Stimulated activated CD4-positive, alpha-beta T cell treated with anti-CD3 and anti-CD28 coated beads, Interleukin-4, amount 100 ng/mL, for 1 hour (primary cell): ENCODE measurements at regions not wholly inside any gene's neighbourhood (a gene's known extent, or its start where the extent isn't known, plus 50 kb on each side); places are given as distances from the start of the nearest gene placed in this dataset.
"Not testable (repeated sequence)": the region's sequence is repeated elsewhere in the genome, so short reads cannot be mapped to it uniquely, and the experiment has no call there.

ENCODE experiments used
- DNase-seq: peaks from one replicate; pipeline ENCODE4 v3.0.0-alpha.2; 2020

- DNase-seq = no peak
Observed at GRCh38 chr5:167921796-167922195, 369.6 kb upstream of the WWC1 start.

GRCh38 chr5:167923396-167923795 lies 368.0 kb upstream of the WWC1 start:
- no peak for DNase-seq

- no peak for DNase-seq
Observed at GRCh38 chr5:167929841-167930240, 361.6 kb upstream of the WWC1 start.

- DNase-seq = no peak
Observed at GRCh38 chr5:167934551-167934971, 356.9 kb upstream of the WWC1 start.

- DNase-seq = no peak
Observed at GRCh38 chr5:167936022-167936421, 355.4 kb upstream of the WWC1 start.

- DNase-seq = no peak
Observed at GRCh38 chr5:167936944-167937634, 354.4 kb upstream of the WWC1 start.

GRCh38 chr5:167937635-167937998 lies 353.8 kb upstream of the WWC1 start:
- no peak for DNase-seq

- no peak for DNase-seq
Observed at GRCh38 chr5:167939686-167940085, 351.8 kb upstream of the WWC1 start.

GRCh38 chr5:167940911-167941310 lies 350.5 kb upstream of the WWC1 start:
- DNase-seq = no peak

- not testable (repeated sequence) for DNase-seq
Observed at GRCh38 chr5:167941556-167941955, 349.9 kb upstream of the WWC1 start.

- no peak for DNase-seq
Observed at GRCh38 chr5:167943343-167943742, 348.1 kb upstream of the WWC1 start.

- no peak for DNase-seq
Observed at GRCh38 chr5:167944121-167944852, 347.2 kb upstream of the WWC1 start.

GRCh38 chr5:167945542-167946384 lies 345.7 kb upstream of the WWC1 start:
- no peak for DNase-seq

GRCh38 chr5:167947306-167947705 lies 344.1 kb upstream of the WWC1 start:
- no peak for DNase-seq

- DNase-seq = no peak
Observed at GRCh38 chr5:167948251-167948650, 343.2 kb upstream of the WWC1 start.

GRCh38 chr5:167949435-167949834 lies 342.0 kb upstream of the WWC1 start:
- DNase-seq = no peak

GRCh38 chr5:167950126-167950721 lies 341.2 kb upstream of the WWC1 start:
- no peak for DNase-seq

GRCh38 chr5:167951116-167951515 lies 340.3 kb upstream of the WWC1 start:
- no peak for DNase-seq

- DNase-seq = no peak
Observed at GRCh38 chr5:167952278-167952995, 339.0 kb upstream of the WWC1 start.

- DNase-seq = no peak
Observed at GRCh38 chr5:167953151-167953798, 338.2 kb upstream of the WWC1 start.

- DNase-seq = no peak
Observed at GRCh38 chr5:167961731-167962130, 329.7 kb upstream of the WWC1 start.

- no peak for DNase-seq
Observed at GRCh38 chr5:167964529-167964928, 326.9 kb upstream of the WWC1 start.
